ENCODE measurements at regions not wholly inside any gene's neighbourhood (a gene's known extent, or its start where the extent isn't known, plus 50 kb on each side); places are given as distances from the start of the nearest gene placed in this dataset.
"Not testable (repeated sequence)": the region's sequence is repeated elsewhere in the genome, so short reads cannot be mapped to it uniquely, and the experiment has no call there.

- no peak for DNase-seq
These were observed 133.4 kb downstream of the SLC25A46 start for GRCh38 chr5:110872200-110872599.

GRCh38 chr5:110872963-110873362, 134.2 kb downstream of the SLC25A46 start:
- DNase-seq = no peak

GRCh38 chr5:110873773-110874437, 135.1 kb downstream of the SLC25A46 start:
- no peak for DNase-seq

GRCh38 chr5:110875115-110875514, 136.3 kb downstream of the SLC25A46 start:
- not testable (repeated sequence) for DNase-seq

GRCh38 chr5:110878115-110878514, 139.3 kb downstream of the SLC25A46 start:
- no peak for DNase-seq

- DNase-seq = no peak
These were observed 140.9 kb downstream of the SLC25A46 start for GRCh38 chr5:110879675-110880074.

GRCh38 chr5:110880413-110880812, 141.6 kb downstream of the SLC25A46 start:
- DNase-seq = no peak

- no peak for DNase-seq
These were observed 145.2 kb downstream of the SLC25A46 start for GRCh38 chr5:110884005-110884404.

GRCh38 chr5:110887170-110887569, 148.4 kb downstream of the SLC25A46 start:
- DNase-seq = not testable (repeated sequence)

- DNase-seq = not testable (repeated sequence)
These were observed 155.2 kb downstream of the SLC25A46 start for GRCh38 chr5:110893854-110894483.

GRCh38 chr5:110894805-110895204, 156.0 kb downstream of the SLC25A46 start:
- DNase-seq = no peak

- peak; percentile 1 for DNase-seq
These were observed 158.1 kb downstream of the SLC25A46 start for GRCh38 chr5:110896901-110897300.

GRCh38 chr5:110899566-110900412, 161.0 kb downstream of the SLC25A46 start:
- no peak for DNase-seq

GRCh38 chr5:110900829-110901228, 162.0 kb downstream of the SLC25A46 start:
- DNase-seq = no peak

GRCh38 chr5:110903966-110904365, 165.2 kb downstream of the SLC25A46 start:
- no peak for DNase-seq

- no peak for DNase-seq
These were observed 162.7 kb upstream of the TSLP start for GRCh38 chr5:110908848-110909247.

- no peak for DNase-seq
These were observed 162.1 kb upstream of the TSLP start for GRCh38 chr5:110909415-110909814.

GRCh38 chr5:110909950-110910349, 161.6 kb upstream of the TSLP start:
- DNase-seq = no peak

- no peak for DNase-seq
These were observed 158.3 kb upstream of the TSLP start for GRCh38 chr5:110913221-110913620.

GRCh38 chr5:110916381-110917049, 155.0 kb upstream of the TSLP start:
- DNase-seq = no peak

GRCh38 chr5:110917161-110917875, 154.2 kb upstream of the TSLP start:
- DNase-seq = no peak

GRCh38 chr5:110918683-110919082, 152.8 kb upstream of the TSLP start:
- no peak for DNase-seq

- DNase-seq = no peak
These were observed 147.5 kb upstream of the TSLP start for GRCh38 chr5:110923971-110924370.

Measured in NCI-H2107 (cell line).